ENCODE measurements at regions not wholly inside any gene's neighbourhood (a gene's known extent, or its start where the extent isn't known, plus 50 kb on each side); places are given as distances from the start of the nearest gene placed in this dataset.

DNA sequence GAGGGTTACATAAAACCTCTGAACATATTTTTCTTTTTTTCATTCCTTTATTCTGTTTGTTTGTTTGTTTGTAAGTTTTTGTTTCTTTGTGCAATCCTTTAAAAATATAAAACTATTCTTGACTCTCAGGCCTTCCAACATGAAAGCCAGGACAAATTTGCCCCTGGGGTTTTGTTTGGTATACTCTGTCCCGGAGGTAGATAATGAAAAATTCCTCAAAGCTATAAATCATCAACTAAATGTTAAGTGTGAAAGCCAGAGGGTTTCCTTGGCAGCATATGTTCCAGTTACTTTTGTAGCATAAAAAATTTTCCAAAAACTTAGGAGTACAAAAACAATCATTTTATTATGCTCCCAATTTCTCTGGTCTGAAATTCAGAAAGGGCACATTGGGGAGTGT, 1084.3 kb upstream of the GJE1 start:
- TF ChIP-seq, protein P1, sequence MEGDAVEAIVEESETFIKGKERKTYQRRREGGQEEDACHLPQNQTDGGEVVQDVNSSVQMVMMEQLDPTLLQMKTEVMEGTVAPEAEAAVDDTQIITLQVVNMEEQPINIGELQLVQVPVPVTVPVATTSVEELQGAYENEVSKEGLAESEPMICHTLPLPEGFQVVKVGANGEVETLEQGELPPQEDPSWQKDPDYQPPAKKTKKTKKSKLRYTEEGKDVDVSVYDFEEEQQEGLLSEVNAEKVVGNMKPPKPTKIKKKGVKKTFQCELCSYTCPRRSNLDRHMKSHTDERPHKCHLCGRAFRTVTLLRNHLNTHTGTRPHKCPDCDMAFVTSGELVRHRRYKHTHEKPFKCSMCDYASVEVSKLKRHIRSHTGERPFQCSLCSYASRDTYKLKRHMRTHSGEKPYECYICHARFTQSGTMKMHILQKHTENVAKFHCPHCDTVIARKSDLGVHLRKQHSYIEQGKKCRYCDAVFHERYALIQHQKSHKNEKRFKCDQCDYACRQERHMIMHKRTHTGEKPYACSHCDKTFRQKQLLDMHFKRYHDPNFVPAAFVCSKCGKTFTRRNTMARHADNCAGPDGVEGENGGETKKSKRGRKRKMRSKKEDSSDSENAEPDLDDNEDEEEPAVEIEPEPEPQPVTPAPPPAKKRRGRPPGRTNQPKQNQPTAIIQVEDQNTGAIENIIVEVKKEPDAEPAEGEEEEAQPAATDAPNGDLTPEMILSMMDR (IDR thresholded peaks at IDR 0.05), result no peak
- no peak for TF ChIP-seq POLR2A (IDR thresholded peaks at IDR 0.05)

Data from heart left ventricle (tissue), 13 donors.